K562 (cell line): ENCODE measurements at regions not wholly inside any gene's neighbourhood (a gene's known extent, or its start where the extent isn't known, plus 50 kb on each side); places are given as distances from the start of the nearest gene placed in this dataset.

ENCODE experiments used
- ATAC-seq: fragments of 200-7000 bp; cut with Tn5 transposase; 3 replicates; pipeline ENCODE4 v1.9.1; 2020; ENCODE audit warnings: moderate library complexity
- BruUV-seq: library from RNA; stranded (reverse); fragments of 400-500 nt; replicated peaks from 2 replicates; lab custom pipeline; 2021; lab: Mats Ljungman, UMichigan
- CTCF ChIA-PET: fragments of 300-600 bp; formaldehyde crosslinking; extraction: SDS; loops from one replicate; lab custom pipeline; 2021; ENCODE audit warnings: low intra/inter-chr PET ratio; lab: Yijun Ruan, JAX
- POLR2A ChIA-PET: fragments of 300-600, 350-650 bp; sonication (Branson Sonifier 250); formaldehyde crosslinking; extraction: SDS; loops from one replicate; lab custom pipeline; 2021; ENCODE audit warnings: antibody characterized with exemption, inconsistent platforms; lab: Yijun Ruan, JAX
- DNase-seq, 4 experiments: peaks; one replicate each; pipeline versions ENCODE4 v3.0.0 to v3.0.0-alpha.2; 2011 to 2018; ENCODE audit warnings: low spot score in 3 of 4, mixed read lengths in 3 of 4; ENCODE audit errors: extremely low read depth in 1 of 4
- FAIRE-seq: peaks from 2 replicates; lab custom pipeline; 2011; peaks lifted over from hg19 to GRCh38; lab: Jason Lieb, UNC
- H2AFZ ChIP-seq: 2 replicates; pipeline ENCODE4 v1.6.0; 2011; ENCODE audit warnings: low read depth, low read length, control low read depth, inconsistent platforms
- H3K27ac ChIP-seq: fragments of 200-600 bp; 3 replicates; pipeline ENCODE4 v1.8.0; 2011; ENCODE audit warnings: low read depth, mild to moderate bottlenecking, control low read depth, inconsistent platforms, low read length, moderate library complexity, mixed read lengths; ENCODE audit errors: extremely low read depth
- H3K27me3 ChIP-seq, 2 experiments: fragments of 300-600 bp in 1 of 2; 2 replicates in 1 of 2; 3 replicates in 1 of 2; pipeline versions ENCODE4 v1.6.0 to v1.8.0; 2011; ENCODE audit warnings: inconsistent platforms in 2 of 2, low read length in 2 of 2, mild to moderate bottlenecking in 1 of 2, mixed read lengths in 1 of 2, moderate library complexity in 1 of 2; ENCODE audit not compliant: control insufficient read depth in 2 of 2, insufficient read depth in 2 of 2
- H3K36me3 ChIP-seq: fragments of 300-600 bp; 3 replicates; pipeline ENCODE4 v1.8.0; 2011; ENCODE audit warnings: mild to moderate bottlenecking, low read length, inconsistent platforms; ENCODE audit not compliant: control insufficient read depth, insufficient read depth
- H3K4me1 ChIP-seq, 2 experiments: fragments of 200-600 bp in 1 of 2; replicated peaks in 1 of 2; 2 replicates in 1 of 2; 3 replicates in 1 of 2; pipeline versions ENCODE4 v1.5.1 to v1.8.0; 2011; ENCODE audit warnings: inconsistent platforms in 2 of 2, low read length in 2 of 2, mild to moderate bottlenecking in 1 of 2, mixed read lengths in 1 of 2, moderate library complexity in 1 of 2; ENCODE audit not compliant: control insufficient read depth in 2 of 2, insufficient read depth in 2 of 2
- H3K4me2 ChIP-seq: 2 replicates; pipeline ENCODE4 v1.6.1; 2011; ENCODE audit warnings: low read length, control low read depth, inconsistent platforms, mixed read lengths; ENCODE audit not compliant: insufficient read depth
- H3K4me3 ChIP-seq: fragments of 200-600 bp; sonication (generic), shearing (Covaris generic); 2 replicates; pipeline ENCODE4 v1.5.1; 2016; ENCODE audit warnings: control low read depth, inconsistent platforms
- H3K79me2 ChIP-seq: fragments of 200-600 bp; 3 replicates; pipeline ENCODE4 v1.8.0; 2011; ENCODE audit warnings: low read length, inconsistent platforms; ENCODE audit not compliant: control insufficient read depth, insufficient read depth
- H3K9ac ChIP-seq, 2 experiments: 2 replicates each; pipeline versions ENCODE4 v1.6.0 to v1.6.1; 2011; ENCODE audit warnings: low read depth in 2 of 2, low read length in 2 of 2, control low read depth in 1 of 2, inconsistent platforms in 1 of 2, mild to moderate bottlenecking in 1 of 2, mixed read lengths in 1 of 2; ENCODE audit not compliant: insufficient read depth in 1 of 2
- H3K9me1 ChIP-seq: one replicate; pipeline ENCODE4 v1.6.0; 2011; ENCODE audit warnings: inconsistent platforms, mild to moderate bottlenecking, low read length, moderate library complexity; ENCODE audit not compliant: control insufficient read depth, insufficient read depth
- H3K9me3 ChIP-seq: replicated peaks from 2 replicates; pipeline ENCODE4 v1.5.1; 2011; ENCODE audit warnings: low read depth, low read length, inconsistent platforms; ENCODE audit not compliant: control insufficient read depth, insufficient read depth
- H4K20me1 ChIP-seq: replicated peaks from 2 replicates; pipeline ENCODE4 v1.6.1; 2011; ENCODE audit warnings: low read length, inconsistent platforms, mixed read lengths; ENCODE audit not compliant: control insufficient read depth, insufficient read depth
- CHAMP1 ChIP-seq: fragments of 450-650 bp; IDR thresholded peaks from 2 replicates; pipeline ENCODE4 v1.6.1; 2016; ENCODE audit warnings: mild to moderate bottlenecking
- CUX1 ChIP-seq: fragments of 200-800 bp; sonication (Bioruptor generic); IDR thresholded peaks from 2 replicates; pipeline ENCODE4 v1.6.1; 2016; ENCODE audit warnings: missing genetic modification characterization, missing compliant biosample characterization
- DIDO1 ChIP-seq: fragments of 450-650 bp; IDR thresholded peaks from 2 replicates; pipeline ENCODE4 v1.6.1; 2016; ENCODE audit warnings: low read depth, missing biosample characterization, missing genetic modification characterization
- ELF1 ChIP-seq: fragments of 200-800 bp; sonication (Bioruptor generic); IDR thresholded peaks from 2 replicates; pipeline ENCODE4 v1.6.1; 2016; ENCODE audit warnings: missing genetic modification characterization, missing compliant biosample characterization
- FOXP1 ChIP-seq: sonication (generic); formaldehyde crosslinking; IDR thresholded peaks from 2 replicates; pipeline ENCODE4 v1.8.0; 2022; ENCODE audit warnings: mild to moderate bottlenecking, missing genetic modification reagents
- NONO ChIP-seq, 2 experiments: fragments of 200-400 bp in 1 of 2; fragments of 450-650 bp in 1 of 2; formaldehyde crosslinking in 1 of 2; IDR thresholded peaks; 2 replicates each; pipeline ENCODE4 v1.6.1; 2017; ENCODE audit warnings: low read depth in 2 of 2, mild to moderate bottlenecking in 2 of 2, moderate library complexity in 2 of 2, low read length in 1 of 2
- PRDM10 ChIP-seq: fragments of 450-650 bp; IDR thresholded peaks from 2 replicates; pipeline ENCODE4 v1.6.1; 2018; ENCODE audit not compliant: partially characterized antibody
- RAD51 ChIP-seq: fragments of 450-650 bp; IDR thresholded peaks from 2 replicates; pipeline ENCODE4 v1.7.1; 2016; ENCODE audit warnings: low read depth, mild to moderate bottlenecking, borderline replicate concordance
- SMAD1 ChIP-seq: fragments of 150-350 bp; IDR thresholded peaks from 2 replicates; pipeline ENCODE4 v1.6.1; 2014; ENCODE audit warnings: low read length, low read depth; ENCODE audit not compliant: partially characterized antibody
- TFAP4 ChIP-seq: sonication (generic); formaldehyde crosslinking; IDR thresholded peaks from 2 replicates; pipeline ENCODE4 v1.8.0; 2022; ENCODE audit warnings: missing genetic modification reagents, mild to moderate bottlenecking, moderate library complexity, borderline replicate concordance
- WGBS: fragments of 100-300 bp; shearing (Covaris generic); methylation state at CpG from one replicate; pipeline ENCODE4 v1.1.6; 2016; ENCODE audit warnings: low coverage, mixed read lengths; ENCODE audit not compliant: insufficient coverage; ENCODE audit errors: missing lambda C conversion rate; 5-methylcytosine and 5-hydroxymethylcytosine counted together
- in situ Hi-C: fragments of 300-500 bp; cut with MboI; formaldehyde crosslinking; loops from 4 replicates; pipeline ENCODE4 v1.15.0; 2018; ENCODE audit warnings: inconsistent platforms, mixed read lengths
- intact Hi-C: fragments of 100-400 bp; cut with micrococcal nuclease; formaldehyde crosslinking; loops from 2 replicates; pipeline ENCODE4 v1.14.2; 2022

- no peak for DNase-seq
- no peak overlapping the region for H3K4me2 ChIP-seq
- no peaks in the 10 kb centered on the region for H3K36me3 ChIP-seq
- no peak overlapping the region for H3K4me3 ChIP-seq
- no peaks in the 10 kb centered on the region for H3K9me1 ChIP-seq
- H3K9me3 ChIP-seq: no peaks in the 10 kb centered on the region
- no peaks in the 10 kb centered on the region for H4K20me1 ChIP-seq
- 28% methylated on average over 2 of the region's 2 CpGs for WGBS
- H2AFZ ChIP-seq: no peak overlapping the region
- FAIRE-seq: no peak
- in situ Hi-C loops (no loop called here), intact Hi-C loops (loop anchor here (10.0 kb wide), 1 partner anchor 230 kb away; the partner anchor contains the start of gene BTG1)
- H3K79me2 ChIP-seq: no peaks in the 10 kb centered on the region
- ChIA-PET CTCF (no interaction called here), POLR2A (interaction anchor here (0.7 to 1.4 kb wide), 4 partner anchors 12 to 448 kb away, joined by 3 to 8 read pairs (median 3); partner anchors contain the start of gene BTG1)
- H3K4me1 ChIP-seq: no peaks in the 10 kb centered on the region
- ATAC-seq: peak; percentile 53; the same call in 1 of the 3 replicates
- no peak overlapping the region for H3K9ac ChIP-seq
- H3K27ac ChIP-seq: no peak overlapping the region
- no peaks in the 10 kb centered on the region for H3K27me3 ChIP-seq
- BruUV-seq: no TSS peak
- TF ChIP-seq NONO (IDR thresholded peaks at IDR 0.05; ENCODE audit: low read depth in 2 of 2, low read length in 1 of 2) (no peak), RAD51 (no peak), CUX1 (CRISPR knock-in tag) (no peak), TFAP4 (CRISPR knock-in tag) (no peak), PRDM10 (no peak), SMAD1 (no peak), FOXP1 (CRISPR knock-in tag) (no peak), CHAMP1 (no peak), ELF1 (tag) (no peak), DIDO1 (tag) (no peak)
These were observed 230.9 kb downstream of the BTG1 start for GRCh38 chr12:91914701-91915100.
